Gastrocnemius medialis (tissue), 4 donors: ENCODE measurements at regions not wholly inside any gene's neighbourhood (a gene's known extent, or its start where the extent isn't known, plus 50 kb on each side); places are given as distances from the start of the nearest gene placed in this dataset.

ENCODE experiments used
- CTCF ChIP-seq, 5 experiments: fragments of 450-650 bp in 3 of 5; fragments of 200-600 bp in 2 of 5; sonication (generic) in 2 of 5; IDR thresholded peaks in 4 of 5; conservative IDR thresholded peaks in 1 of 5; 1 replicate in 4 of 5; 2 replicates in 1 of 5; pipeline ENCODE4 v1.5.1; 2016 to 2019; ENCODE audit warnings: antibody characterized with exemption in 5 of 5, mild to moderate bottlenecking in 3 of 5, moderate library complexity in 3 of 5
- POLR2A ChIP-seq, 2 donors: fragments of 450-650 bp; IDR thresholded peaks; one replicate each; pipeline ENCODE4 v1.6.1; 2017; ENCODE audit warnings: antibody characterized with exemption in 2 of 2, mild to moderate bottlenecking in 2 of 2, moderate library complexity in 2 of 2

- TF ChIP-seq POLR2A (IDR thresholded peaks at IDR 0.05) (no peak), CTCF (IDR thresholded peaks at IDR 0.05 in 4 of 5, conservative IDR thresholded peaks at IDR 0.05 in 1 of 5) (no peak)
Measured at GRCh38 chr3:105254154-105254553, 112.6 kb upstream of the ALCAM start.
